HG03064 (cell line): ENCODE measurements at regions not wholly inside any gene's neighbourhood (a gene's known extent, or its start where the extent isn't known, plus 50 kb on each side); places are given as distances from the start of the nearest gene placed in this dataset.

Experiments used
- ATAC-seq: cut with Tn5 transposase; IDR thresholded peaks from one replicate; pipeline ENCODE4 v1.9.1; 2021; ENCODE audit warnings: low read depth; ENCODE audit not compliant: unreplicated experiment

- no peak for ATAC-seq
Measured at GRCh38 chr5:4725594-4725993, 414.5 kb upstream of the ADAMTS16 start.

- ATAC-seq: no peak
Measured at GRCh38 chr5:4730279-4730678, 409.9 kb upstream of the ADAMTS16 start.

- ATAC-seq: no peak
Measured at GRCh38 chr5:4734348-4734747, 405.8 kb upstream of the ADAMTS16 start.

- ATAC-seq: no peak
Measured at GRCh38 chr5:4735261-4735660, 404.9 kb upstream of the ADAMTS16 start.

- no peak for ATAC-seq
Measured at GRCh38 chr5:4737868-4738267, 402.3 kb upstream of the ADAMTS16 start.

GRCh38 chr5:4738298-4738697, 401.8 kb upstream of the ADAMTS16 start:
- no peak for ATAC-seq

- ATAC-seq: no peak
Measured at GRCh38 chr5:4740156-4740555, 400.0 kb upstream of the ADAMTS16 start.

GRCh38 chr5:4758550-4758949, 381.6 kb upstream of the ADAMTS16 start:
- ATAC-seq: no peak

GRCh38 chr5:4758996-4759395, 381.1 kb upstream of the ADAMTS16 start:
- no peak for ATAC-seq

GRCh38 chr5:4762316-4762715, 377.8 kb upstream of the ADAMTS16 start:
- ATAC-seq: no peak

- ATAC-seq: no peak
Measured at GRCh38 chr5:4765411-4765810, 374.7 kb upstream of the ADAMTS16 start.

- no peak for ATAC-seq
Measured at GRCh38 chr5:4766101-4766500, 374.0 kb upstream of the ADAMTS16 start.

- no peak for ATAC-seq
Measured at GRCh38 chr5:4772591-4772990, 367.5 kb upstream of the ADAMTS16 start.

- ATAC-seq: no peak
Measured at GRCh38 chr5:4773827-4774317, 366.3 kb upstream of the ADAMTS16 start.

GRCh38 chr5:4777435-4777834, 362.7 kb upstream of the ADAMTS16 start:
- no peak for ATAC-seq

- ATAC-seq: no peak
Measured at GRCh38 chr5:4780633-4781032, 359.5 kb upstream of the ADAMTS16 start.

- no peak for ATAC-seq
Measured at GRCh38 chr5:4781299-4781698, 358.8 kb upstream of the ADAMTS16 start.

GRCh38 chr5:4785971-4786370, 354.2 kb upstream of the ADAMTS16 start:
- no peak for ATAC-seq

- ATAC-seq: no peak
Measured at GRCh38 chr5:4797445-4797844, 342.7 kb upstream of the ADAMTS16 start.

- ATAC-seq: no peak
Measured at GRCh38 chr5:4802044-4802443, 338.1 kb upstream of the ADAMTS16 start.

GRCh38 chr5:4804691-4805360, 335.3 kb upstream of the ADAMTS16 start:
- ATAC-seq: no peak

- no peak for ATAC-seq
Measured at GRCh38 chr5:4815002-4815401, 325.1 kb upstream of the ADAMTS16 start.

GRCh38 chr5:4817767-4818166, 322.4 kb upstream of the ADAMTS16 start:
- no peak for ATAC-seq
